GM21717 (cell line): ENCODE measurements at regions not wholly inside any gene's neighbourhood (a gene's known extent, or its start where the extent isn't known, plus 50 kb on each side); places are given as distances from the start of the nearest gene placed in this dataset.
"Not testable (repeated sequence)": the region's sequence is repeated elsewhere in the genome, so short reads cannot be mapped to it uniquely, and the experiment has no call there.

ENCODE experiments used
- ATAC-seq: cut with Tn5 transposase; IDR thresholded peaks from one replicate; pipeline ENCODE4 v1.9.1; 2021; ENCODE audit warnings: mild to moderate bottlenecking, moderate library complexity; ENCODE audit not compliant: unreplicated experiment

- ATAC-seq = not testable (repeated sequence)
Observed at GRCh38 chr1:146521804-146522203, 293.0 kb upstream of the NOTCH2NLA start.

GRCh38 chr1:146513754-146514153 is 284.9 kb upstream of the NOTCH2NLA start:
- ATAC-seq = not testable (repeated sequence)

- ATAC-seq = not testable (repeated sequence)
Observed at GRCh38 chr1:146511047-146511777, 282.4 kb upstream of the NOTCH2NLA start.

- ATAC-seq = not testable (repeated sequence)
Observed at GRCh38 chr1:146510248-146510983, 281.6 kb upstream of the NOTCH2NLA start.

GRCh38 chr1:146504121-146504520 is 275.3 kb upstream of the NOTCH2NLA start:
- ATAC-seq = not testable (repeated sequence)

GRCh38 chr1:146487555-146487954 is 258.7 kb upstream of the NOTCH2NLA start:
- not testable (repeated sequence) for ATAC-seq

- not testable (repeated sequence) for ATAC-seq
Observed at GRCh38 chr1:146487155-146487554, 258.3 kb upstream of the NOTCH2NLA start.

- ATAC-seq = not testable (repeated sequence)
Observed at GRCh38 chr1:146486300-146487014, 257.6 kb upstream of the NOTCH2NLA start.

GRCh38 chr1:146484195-146484594 is 255.4 kb upstream of the NOTCH2NLA start:
- ATAC-seq = not testable (repeated sequence)

- ATAC-seq = not testable (repeated sequence)
Observed at GRCh38 chr1:146479188-146479587, 250.4 kb upstream of the NOTCH2NLA start.

- ATAC-seq = not testable (repeated sequence)
Observed at GRCh38 chr1:146478125-146478720, 249.4 kb upstream of the NOTCH2NLA start.

GRCh38 chr1:146475086-146475485 is 246.3 kb upstream of the NOTCH2NLA start:
- not testable (repeated sequence) for ATAC-seq

GRCh38 chr1:146474216-146474615 is 245.4 kb upstream of the NOTCH2NLA start:
- ATAC-seq = not testable (repeated sequence)

- ATAC-seq = not testable (repeated sequence)
Observed at GRCh38 chr1:146472192-146472861, 243.5 kb upstream of the NOTCH2NLA start.

GRCh38 chr1:146459939-146460338 is 231.1 kb upstream of the NOTCH2NLA start:
- not testable (repeated sequence) for ATAC-seq

- not testable (repeated sequence) for ATAC-seq
Observed at GRCh38 chr1:146459308-146459707, 230.5 kb upstream of the NOTCH2NLA start.

- ATAC-seq = not testable (repeated sequence)
Observed at GRCh38 chr1:146448877-146449246, 220.0 kb upstream of the NOTCH2NLA start.

- ATAC-seq = not testable (repeated sequence)
Observed at GRCh38 chr1:146448212-146448876, 219.5 kb upstream of the NOTCH2NLA start.

- not testable (repeated sequence) for ATAC-seq
Observed at GRCh38 chr1:146443871-146444222, 215.0 kb upstream of the NOTCH2NLA start.
